Vagina (tissue), 2 donors: ENCODE measurements at regions not wholly inside any gene's neighbourhood (a gene's known extent, or its start where the extent isn't known, plus 50 kb on each side); places are given as distances from the start of the nearest gene placed in this dataset.

Source experiments
- POLR2A ChIP-seq, 2 donors: fragments of 450-650 bp; IDR thresholded peaks; one replicate each; pipeline ENCODE4 v1.6.1; 2017; ENCODE audit warnings: antibody characterized with exemption in 2 of 2, mild to moderate bottlenecking in 2 of 2, moderate library complexity in 2 of 2
- POLR2AphosphoS5 ChIP-seq, 2 donors: sonication (generic); formaldehyde crosslinking; IDR thresholded peaks; one replicate each; pipeline ENCODE4 v1.9.0; 2017; ENCODE audit warnings: antibody characterized with exemption in 2 of 2, mild to moderate bottlenecking in 2 of 2, low read depth in 1 of 2; ENCODE audit not compliant: insufficient read depth in 1 of 2
- TF ChIP-seq, protein P1 (sequence below), 3 experiments: fragments of 450-650 bp in 2 of 3; fragments of 200-600 bp in 1 of 3; sonication (generic) in 1 of 3; IDR thresholded peaks; one replicate each; pipeline ENCODE4 v1.5.1; 2017 to 2019; ENCODE audit warnings: antibody characterized with exemption in 3 of 3, mild to moderate bottlenecking in 2 of 3, moderate library complexity in 2 of 3

DNA sequence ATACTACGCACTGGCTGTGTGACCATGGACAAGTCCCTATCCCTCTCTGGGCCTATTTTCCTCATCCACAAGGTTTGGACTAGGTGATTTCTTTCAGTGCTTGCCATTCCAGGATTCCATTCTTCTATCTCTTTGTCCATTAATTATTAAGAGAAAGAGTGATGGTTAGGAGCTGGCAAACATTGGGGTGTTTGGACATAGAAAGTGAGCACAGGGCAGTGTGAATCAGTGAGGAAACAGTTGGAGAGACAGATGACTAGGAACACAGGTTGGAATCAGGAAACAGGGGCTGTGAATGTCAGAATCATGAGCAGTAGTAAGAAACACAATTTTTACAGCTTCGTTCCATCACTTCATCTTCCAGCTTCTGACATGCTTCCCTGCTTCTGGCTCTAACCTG lies 211.8 kb downstream of the INSC start:
- TF ChIP-seq POLR2AphosphoS5 (IDR thresholded peaks at IDR 0.05; ENCODE audit: insufficient read depth in 1 of 2, low read depth in 1 of 2) (no peak), POLR2A (IDR thresholded peaks at IDR 0.05) (no peak)
- TF ChIP-seq, protein P1, sequence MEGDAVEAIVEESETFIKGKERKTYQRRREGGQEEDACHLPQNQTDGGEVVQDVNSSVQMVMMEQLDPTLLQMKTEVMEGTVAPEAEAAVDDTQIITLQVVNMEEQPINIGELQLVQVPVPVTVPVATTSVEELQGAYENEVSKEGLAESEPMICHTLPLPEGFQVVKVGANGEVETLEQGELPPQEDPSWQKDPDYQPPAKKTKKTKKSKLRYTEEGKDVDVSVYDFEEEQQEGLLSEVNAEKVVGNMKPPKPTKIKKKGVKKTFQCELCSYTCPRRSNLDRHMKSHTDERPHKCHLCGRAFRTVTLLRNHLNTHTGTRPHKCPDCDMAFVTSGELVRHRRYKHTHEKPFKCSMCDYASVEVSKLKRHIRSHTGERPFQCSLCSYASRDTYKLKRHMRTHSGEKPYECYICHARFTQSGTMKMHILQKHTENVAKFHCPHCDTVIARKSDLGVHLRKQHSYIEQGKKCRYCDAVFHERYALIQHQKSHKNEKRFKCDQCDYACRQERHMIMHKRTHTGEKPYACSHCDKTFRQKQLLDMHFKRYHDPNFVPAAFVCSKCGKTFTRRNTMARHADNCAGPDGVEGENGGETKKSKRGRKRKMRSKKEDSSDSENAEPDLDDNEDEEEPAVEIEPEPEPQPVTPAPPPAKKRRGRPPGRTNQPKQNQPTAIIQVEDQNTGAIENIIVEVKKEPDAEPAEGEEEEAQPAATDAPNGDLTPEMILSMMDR (IDR thresholded peaks at IDR 0.05) = no peak
